K562 (cell line): ENCODE measurements at regions not wholly inside any gene's neighbourhood (a gene's known extent, or its start where the extent isn't known, plus 50 kb on each side); places are given as distances from the start of the nearest gene placed in this dataset.

Source experiments
- ATAC-seq: fragments of 200-7000 bp; cut with Tn5 transposase; 3 replicates; pipeline ENCODE4 v1.9.1; 2020; ENCODE audit warnings: moderate library complexity
- BruUV-seq: library from RNA; stranded (reverse); fragments of 400-500 nt; replicated peaks from 2 replicates; lab custom pipeline; 2021; lab: Mats Ljungman, UMichigan
- CTCF ChIA-PET: fragments of 300-600 bp; formaldehyde crosslinking; extraction: SDS; loops from one replicate; lab custom pipeline; 2021; ENCODE audit warnings: low intra/inter-chr PET ratio; lab: Yijun Ruan, JAX
- POLR2A ChIA-PET: fragments of 300-600, 350-650 bp; sonication (Branson Sonifier 250); formaldehyde crosslinking; extraction: SDS; loops from one replicate; lab custom pipeline; 2021; ENCODE audit warnings: antibody characterized with exemption, inconsistent platforms; lab: Yijun Ruan, JAX
- DNase-seq, 4 experiments: peaks; one replicate each; pipeline versions ENCODE4 v3.0.0 to v3.0.0-alpha.2; 2011 to 2018; ENCODE audit warnings: low spot score in 3 of 4, mixed read lengths in 3 of 4; ENCODE audit errors: extremely low read depth in 1 of 4
- FAIRE-seq: peaks from 2 replicates; lab custom pipeline; 2011; peaks lifted over from hg19 to GRCh38; lab: Jason Lieb, UNC
- H2AFZ ChIP-seq: 2 replicates; pipeline ENCODE4 v1.6.0; 2011; ENCODE audit warnings: low read depth, low read length, control low read depth, inconsistent platforms
- H3K27ac ChIP-seq: fragments of 200-600 bp; 3 replicates; pipeline ENCODE4 v1.8.0; 2011; ENCODE audit warnings: low read depth, mild to moderate bottlenecking, control low read depth, inconsistent platforms, low read length, moderate library complexity, mixed read lengths; ENCODE audit errors: extremely low read depth
- H3K27me3 ChIP-seq, 2 experiments: fragments of 300-600 bp in 1 of 2; 2 replicates in 1 of 2; 3 replicates in 1 of 2; pipeline versions ENCODE4 v1.6.0 to v1.8.0; 2011; ENCODE audit warnings: inconsistent platforms in 2 of 2, low read length in 2 of 2, mild to moderate bottlenecking in 1 of 2, mixed read lengths in 1 of 2, moderate library complexity in 1 of 2; ENCODE audit not compliant: control insufficient read depth in 2 of 2, insufficient read depth in 2 of 2
- H3K36me3 ChIP-seq: fragments of 300-600 bp; 3 replicates; pipeline ENCODE4 v1.8.0; 2011; ENCODE audit warnings: mild to moderate bottlenecking, low read length, inconsistent platforms; ENCODE audit not compliant: control insufficient read depth, insufficient read depth
- H3K4me1 ChIP-seq, 2 experiments: fragments of 200-600 bp in 1 of 2; replicated peaks in 1 of 2; 2 replicates in 1 of 2; 3 replicates in 1 of 2; pipeline versions ENCODE4 v1.5.1 to v1.8.0; 2011; ENCODE audit warnings: inconsistent platforms in 2 of 2, low read length in 2 of 2, mild to moderate bottlenecking in 1 of 2, mixed read lengths in 1 of 2, moderate library complexity in 1 of 2; ENCODE audit not compliant: control insufficient read depth in 2 of 2, insufficient read depth in 2 of 2
- H3K4me2 ChIP-seq: 2 replicates; pipeline ENCODE4 v1.6.1; 2011; ENCODE audit warnings: low read length, control low read depth, inconsistent platforms, mixed read lengths; ENCODE audit not compliant: insufficient read depth
- H3K4me3 ChIP-seq: fragments of 200-600 bp; sonication (generic), shearing (Covaris generic); 2 replicates; pipeline ENCODE4 v1.5.1; 2016; ENCODE audit warnings: control low read depth, inconsistent platforms
- H3K79me2 ChIP-seq: fragments of 200-600 bp; 3 replicates; pipeline ENCODE4 v1.8.0; 2011; ENCODE audit warnings: low read length, inconsistent platforms; ENCODE audit not compliant: control insufficient read depth, insufficient read depth
- H3K9ac ChIP-seq, 2 experiments: 2 replicates each; pipeline versions ENCODE4 v1.6.0 to v1.6.1; 2011; ENCODE audit warnings: low read depth in 2 of 2, low read length in 2 of 2, control low read depth in 1 of 2, inconsistent platforms in 1 of 2, mild to moderate bottlenecking in 1 of 2, mixed read lengths in 1 of 2; ENCODE audit not compliant: insufficient read depth in 1 of 2
- H3K9me1 ChIP-seq: one replicate; pipeline ENCODE4 v1.6.0; 2011; ENCODE audit warnings: inconsistent platforms, mild to moderate bottlenecking, low read length, moderate library complexity; ENCODE audit not compliant: control insufficient read depth, insufficient read depth
- H3K9me3 ChIP-seq: replicated peaks from 2 replicates; pipeline ENCODE4 v1.5.1; 2011; ENCODE audit warnings: low read depth, low read length, inconsistent platforms; ENCODE audit not compliant: control insufficient read depth, insufficient read depth
- H4K20me1 ChIP-seq: replicated peaks from 2 replicates; pipeline ENCODE4 v1.6.1; 2011; ENCODE audit warnings: low read length, inconsistent platforms, mixed read lengths; ENCODE audit not compliant: control insufficient read depth, insufficient read depth
- ATF4 ChIP-seq: fragments of 450-650 bp; formaldehyde crosslinking; IDR thresholded peaks from 2 replicates; pipeline ENCODE4 v1.4.0; 2022; ENCODE audit warnings: mild to moderate bottlenecking, moderate library complexity
- FOSL1 ChIP-seq: fragments of 200-800 bp; sonication (Bioruptor generic); conservative IDR thresholded peaks from 2 replicates; pipeline ENCODE4 v1.6.1; 2016; ENCODE audit warnings: missing genetic modification characterization, missing compliant biosample characterization
- PATZ1 ChIP-seq: fragments of 250-450 bp; sonication (Bioruptor Pico); IDR thresholded peaks from 2 replicates; pipeline ENCODE4 v1.5.0; 2020; ENCODE audit warnings: mild to moderate bottlenecking, borderline replicate concordance
- PBX2 ChIP-seq, 2 experiments: IDR thresholded peaks in 1 of 2; conservative IDR thresholded peaks in 1 of 2; 2 replicates each; pipeline ENCODE4 v1.6.1; 2016; ENCODE audit warnings: low read depth in 2 of 2, mild to moderate bottlenecking in 1 of 2, missing compliant biosample characterization in 1 of 2, missing genetic modification characterization in 1 of 2, moderate library complexity in 1 of 2
- PHB2 ChIP-seq: fragments of 450-650 bp; IDR thresholded peaks from 2 replicates; pipeline ENCODE4 v1.6.1; 2017; ENCODE audit warnings: low read depth
- PML ChIP-seq: IDR thresholded peaks from 2 replicates; pipeline ENCODE4 v1.6.1; 2012; ENCODE audit warnings: low read length, inconsistent platforms
- ZBTB49 ChIP-seq: sonication (generic); formaldehyde crosslinking; IDR thresholded peaks from 2 replicates; pipeline ENCODE4 v1.8.0; 2022; ENCODE audit warnings: missing genetic modification reagents, mild to moderate bottlenecking, borderline replicate concordance
- ZNF280A ChIP-seq: fragments of 450-650 bp; IDR thresholded peaks from 2 replicates; pipeline ENCODE4 v1.6.1; 2018; ENCODE audit warnings: mild to moderate bottlenecking, low read depth; ENCODE audit not compliant: partially characterized antibody
- WGBS: fragments of 100-300 bp; shearing (Covaris generic); methylation state at CpG from one replicate; pipeline ENCODE4 v1.1.6; 2016; ENCODE audit warnings: low coverage, mixed read lengths; ENCODE audit not compliant: insufficient coverage; ENCODE audit errors: missing lambda C conversion rate; 5-methylcytosine and 5-hydroxymethylcytosine counted together
- in situ Hi-C: fragments of 300-500 bp; cut with MboI; formaldehyde crosslinking; loops from 4 replicates; pipeline ENCODE4 v1.15.0; 2018; ENCODE audit warnings: inconsistent platforms, mixed read lengths
- intact Hi-C: fragments of 100-400 bp; cut with micrococcal nuclease; formaldehyde crosslinking; loops from 2 replicates; pipeline ENCODE4 v1.14.2; 2022

- TF ChIP-seq ATF4 (CRISPR knock-in tag) (no peak), PATZ1 (CRISPR knock-in tag) (no peak), FOSL1 (tag) (no peak)
These were observed 1268.6 kb downstream of the RAPGEF2 start (continued) for GRCh38 chr4:160371446-160371845.

- H3K79me2 ChIP-seq = no peaks in the 10 kb centered on the region
- no peaks in the 10 kb centered on the region for H3K9me1 ChIP-seq
- intact Hi-C loops = no loop called here
- FAIRE-seq = no peak
- no peaks in the 10 kb centered on the region for H3K27me3 ChIP-seq
- no peak overlapping the region for H3K4me3 ChIP-seq
- H3K9me3 ChIP-seq = no peaks in the 10 kb centered on the region
- no TSS peak for BruUV-seq
- POLR2A ChIA-PET = no interaction called here
- H3K4me1 ChIP-seq = no peaks in the 10 kb centered on the region
- no peaks in the 10 kb centered on the region for H4K20me1 ChIP-seq
- no peak for ATAC-seq
- no peak overlapping the region for H3K27ac ChIP-seq
- no peak overlapping the region for H2AFZ ChIP-seq
- no peak for DNase-seq
- in situ Hi-C loops = no loop called here
- H3K4me2 ChIP-seq = no peak overlapping the region
- H3K36me3 ChIP-seq = no peaks in the 10 kb centered on the region
- CTCF ChIA-PET = no interaction called here
- no peak overlapping the region for H3K9ac ChIP-seq
- 0% methylated on average over 1 of the region's 5 CpGs for WGBS
- TF ChIP-seq PBX2 (CRISPR knock-in tag; IDR thresholded peaks at IDR 0.05; ENCODE audit: low read depth) (no peak), PBX2 (tag; conservative IDR thresholded peaks at IDR 0.05; ENCODE audit: low read depth) (no peak), PHB2 (no peak), ZBTB49 (CRISPR knock-in tag) (no peak), ZNF280A (no peak), PML (no peak)
These were observed 1269.5 kb downstream of the RAPGEF2 start for GRCh38 chr4:160372390-160372789.
